Activated CD4-positive, alpha-beta T cell treated with anti-CD3 and anti-CD28 coated beads, Interleukin-2, amount 10 ng/mL, durations not matched to agents 24 days and 14 days (primary cell): ENCODE measurements at regions not wholly inside any gene's neighbourhood (a gene's known extent, or its start where the extent isn't known, plus 50 kb on each side); places are given as distances from the start of the nearest gene placed in this dataset.
"Not testable (repeated sequence)": the region's sequence is repeated elsewhere in the genome, so short reads cannot be mapped to it uniquely, and the experiment has no call there.

Source experiments
- DNase-seq: peaks from one replicate; pipeline ENCODE4 v3.0.0; 2022
- H3K27ac Mint-ChIP-seq: one replicate; pipeline ENCODE4 v1.8.0; 2022; ENCODE audit warnings: mild to moderate bottlenecking, mixed read lengths
- H3K27me3 Mint-ChIP-seq: one replicate; pipeline ENCODE4 v1.8.0; 2022; ENCODE audit warnings: mixed read lengths
- H3K36me3 Mint-ChIP-seq: one replicate; pipeline ENCODE4 v1.8.0; 2022; ENCODE audit warnings: low read depth, mild to moderate bottlenecking, mixed read lengths
- H3K4me1 Mint-ChIP-seq: one replicate; pipeline ENCODE4 v1.8.0; 2021; ENCODE audit warnings: mixed read lengths
- H3K4me3 Mint-ChIP-seq: one replicate; pipeline ENCODE4 v1.8.0; 2022; ENCODE audit warnings: mild to moderate bottlenecking, moderate library complexity, mixed read lengths
- H3K9me3 Mint-ChIP-seq: one replicate; pipeline ENCODE4 v1.8.0; 2021; ENCODE audit warnings: mixed read lengths
- intact Hi-C: fragments of 100-400 bp; cut with micrococcal nuclease; formaldehyde crosslinking; loops from one replicate; pipeline ENCODE4 v1.15.1; 2023

GRCh38 chr21:27996906-27997305 lies 995.8 kb downstream of the LTN1 start:
- H3K27ac Mint-ChIP-seq, DNase-seq, H3K9me3 Mint-ChIP-seq, H3K36me3 Mint-ChIP-seq, H3K4me3 Mint-ChIP-seq, intact Hi-C loops, H3K4me1 Mint-ChIP-seq, H3K27me3 Mint-ChIP-seq: not testable (repeated sequence)

- intact Hi-C loops: not testable (repeated sequence)
Observed at GRCh38 chr21:27984663-27985325, 1007.9 kb downstream of the LTN1 start.

GRCh38 chr21:27979446-27979845 lies 1012.6 kb upstream of the ADAMTS5 start:
- H3K27ac Mint-ChIP-seq, intact Hi-C loops, H3K36me3 Mint-ChIP-seq, H3K4me3 Mint-ChIP-seq, H3K4me1 Mint-ChIP-seq, DNase-seq, H3K27me3 Mint-ChIP-seq, H3K9me3 Mint-ChIP-seq: not testable (repeated sequence)

More at GRCh38 chr21:27984663-27985325, 1007.9 kb downstream of the LTN1 start:
- not testable (repeated sequence) for H3K4me1 Mint-ChIP-seq, DNase-seq, H3K27me3 Mint-ChIP-seq, H3K4me3 Mint-ChIP-seq, H3K36me3 Mint-ChIP-seq, H3K27ac Mint-ChIP-seq, H3K9me3 Mint-ChIP-seq

GRCh38 chr21:27975514-27975913 lies 1008.6 kb upstream of the ADAMTS5 start:
- intact Hi-C loops: no loop called here
- no peaks in the 10 kb centered on the region for H3K27me3 Mint-ChIP-seq

GRCh38 chr21:27974152-27974551 lies 1007.3 kb upstream of the ADAMTS5 start:
- H3K27ac Mint-ChIP-seq, H3K4me1 Mint-ChIP-seq, H3K9me3 Mint-ChIP-seq, H3K4me3 Mint-ChIP-seq, intact Hi-C loops, H3K27me3 Mint-ChIP-seq, H3K36me3 Mint-ChIP-seq, DNase-seq: not testable (repeated sequence)

More at GRCh38 chr21:27975514-27975913, 1008.6 kb upstream of the ADAMTS5 start:
- H3K27ac Mint-ChIP-seq: no peak overlapping the region
- no peak overlapping the region for H3K4me3 Mint-ChIP-seq
- H3K9me3 Mint-ChIP-seq: no peaks in the 10 kb centered on the region
- no peaks in the 10 kb centered on the region for H3K4me1 Mint-ChIP-seq
- H3K36me3 Mint-ChIP-seq: no peaks in the 10 kb centered on the region
- DNase-seq: no peak

- H3K27ac Mint-ChIP-seq, H3K4me3 Mint-ChIP-seq: not testable (repeated sequence)
Observed at GRCh38 chr21:27968240-27968639, 1001.4 kb upstream of the ADAMTS5 start.

GRCh38 chr21:27954543-27955165 lies 987.8 kb upstream of the ADAMTS5 start:
- Mint-ChIP-seq H3K27ac (no peak overlapping the region), H3K4me1 (no peaks in the 10 kb centered on the region), H3K9me3 (peaks cover 3% of the 10 kb centered on the region), H3K36me3 (no peaks in the 10 kb centered on the region), H3K27me3 (no peaks in the 10 kb centered on the region), H3K4me3 (no peak overlapping the region)
- no peak for DNase-seq
- intact Hi-C loops: no loop called here

More at GRCh38 chr21:27968240-27968639, 1001.4 kb upstream of the ADAMTS5 start:
- H3K4me1 Mint-ChIP-seq, intact Hi-C loops, DNase-seq, H3K9me3 Mint-ChIP-seq, H3K27me3 Mint-ChIP-seq, H3K36me3 Mint-ChIP-seq: not testable (repeated sequence)

GRCh38 chr21:27953340-27954045 lies 986.6 kb upstream of the ADAMTS5 start:
- Mint-ChIP-seq H3K27me3 (no peaks in the 10 kb centered on the region), H3K4me3 (no peak overlapping the region), H3K9me3 (peaks cover 3% of the 10 kb centered on the region), H3K4me1 (no peaks in the 10 kb centered on the region), H3K27ac (no peak overlapping the region), H3K36me3 (no peaks in the 10 kb centered on the region)
- no peak for DNase-seq
- intact Hi-C loops: no loop called here

- H3K4me3 Mint-ChIP-seq, H3K4me1 Mint-ChIP-seq, DNase-seq, H3K27me3 Mint-ChIP-seq, intact Hi-C loops, H3K27ac Mint-ChIP-seq, H3K36me3 Mint-ChIP-seq, H3K9me3 Mint-ChIP-seq: not testable (repeated sequence)
Observed at GRCh38 chr21:27949093-27949492, 982.2 kb upstream of the ADAMTS5 start.

- H3K27ac Mint-ChIP-seq, intact Hi-C loops, H3K4me3 Mint-ChIP-seq, H3K4me1 Mint-ChIP-seq, DNase-seq, H3K9me3 Mint-ChIP-seq, H3K36me3 Mint-ChIP-seq, H3K27me3 Mint-ChIP-seq: not testable (repeated sequence)
Observed at GRCh38 chr21:27930108-27930767, 963.4 kb upstream of the ADAMTS5 start.

GRCh38 chr21:27929179-27929578 lies 962.3 kb upstream of the ADAMTS5 start:
- H3K36me3 Mint-ChIP-seq, H3K4me1 Mint-ChIP-seq, DNase-seq, intact Hi-C loops, H3K9me3 Mint-ChIP-seq, H3K27ac Mint-ChIP-seq, H3K4me3 Mint-ChIP-seq, H3K27me3 Mint-ChIP-seq: not testable (repeated sequence)

- DNase-seq, H3K9me3 Mint-ChIP-seq, H3K27me3 Mint-ChIP-seq, H3K4me3 Mint-ChIP-seq, intact Hi-C loops, H3K36me3 Mint-ChIP-seq, H3K27ac Mint-ChIP-seq, H3K4me1 Mint-ChIP-seq: not testable (repeated sequence)
Observed at GRCh38 chr21:27928534-27929115, 961.7 kb upstream of the ADAMTS5 start.

- DNase-seq, H3K27me3 Mint-ChIP-seq, H3K9me3 Mint-ChIP-seq, H3K4me3 Mint-ChIP-seq, H3K36me3 Mint-ChIP-seq, intact Hi-C loops, H3K27ac Mint-ChIP-seq, H3K4me1 Mint-ChIP-seq: not testable (repeated sequence)
Observed at GRCh38 chr21:27921421-27921820, 954.5 kb upstream of the ADAMTS5 start.

GRCh38 chr21:27917966-27918365 lies 951.1 kb upstream of the ADAMTS5 start:
- H3K9me3 Mint-ChIP-seq, H3K4me1 Mint-ChIP-seq, H3K36me3 Mint-ChIP-seq, H3K27ac Mint-ChIP-seq, intact Hi-C loops, H3K27me3 Mint-ChIP-seq, DNase-seq, H3K4me3 Mint-ChIP-seq: not testable (repeated sequence)
